ENCODE measurements at regions not wholly inside any gene's neighbourhood (a gene's known extent, or its start where the extent isn't known, plus 50 kb on each side); places are given as distances from the start of the nearest gene placed in this dataset.

DNA sequence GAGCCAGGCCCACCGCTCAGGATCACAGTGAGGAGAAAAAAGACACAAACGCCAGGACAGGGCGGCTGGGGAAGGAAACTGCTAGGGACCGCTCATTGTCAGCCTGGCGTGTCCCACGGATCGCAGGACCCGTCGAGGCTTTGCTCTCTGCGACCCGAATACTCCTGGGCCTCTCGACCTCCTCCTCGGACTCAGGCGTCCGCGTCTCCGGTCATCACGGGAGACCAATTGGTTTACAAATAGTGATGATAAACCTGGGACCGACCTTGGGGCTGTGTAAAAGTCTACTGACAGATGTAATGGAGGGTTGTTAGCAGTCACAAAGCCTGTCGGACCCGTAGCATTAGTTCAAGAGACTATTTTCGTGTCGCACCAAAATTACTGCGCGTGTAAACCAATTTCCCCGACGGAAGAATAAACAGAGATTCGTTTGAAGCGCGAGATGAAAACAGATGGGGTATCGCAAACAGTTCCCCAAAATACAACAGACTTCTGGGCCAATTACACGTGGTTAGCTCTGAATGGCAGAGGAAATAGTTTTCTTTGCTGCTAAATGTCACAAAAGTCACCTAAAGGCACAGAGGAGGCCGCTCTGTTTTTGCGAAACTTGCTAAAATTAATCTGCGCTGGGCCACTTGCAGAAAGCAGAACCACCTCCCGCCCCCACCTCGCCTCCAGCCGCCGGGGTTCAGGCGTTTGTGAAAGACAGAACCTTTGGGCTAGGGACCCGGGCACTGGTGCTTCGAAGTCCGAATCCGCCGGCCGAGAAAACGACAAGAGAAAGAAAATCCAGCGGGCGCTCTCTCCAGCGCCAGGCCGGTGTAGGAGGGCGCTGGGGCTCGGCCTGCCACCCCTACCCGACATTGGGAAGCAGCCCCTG is 67.6 kb downstream of the FOXD1 start:
- Histone ChIP-seq H3K4me3 (peak overlapping the region; percentile 61), H3K27ac (no peak overlapping the region)
- TF ChIP-seq, protein P1, sequence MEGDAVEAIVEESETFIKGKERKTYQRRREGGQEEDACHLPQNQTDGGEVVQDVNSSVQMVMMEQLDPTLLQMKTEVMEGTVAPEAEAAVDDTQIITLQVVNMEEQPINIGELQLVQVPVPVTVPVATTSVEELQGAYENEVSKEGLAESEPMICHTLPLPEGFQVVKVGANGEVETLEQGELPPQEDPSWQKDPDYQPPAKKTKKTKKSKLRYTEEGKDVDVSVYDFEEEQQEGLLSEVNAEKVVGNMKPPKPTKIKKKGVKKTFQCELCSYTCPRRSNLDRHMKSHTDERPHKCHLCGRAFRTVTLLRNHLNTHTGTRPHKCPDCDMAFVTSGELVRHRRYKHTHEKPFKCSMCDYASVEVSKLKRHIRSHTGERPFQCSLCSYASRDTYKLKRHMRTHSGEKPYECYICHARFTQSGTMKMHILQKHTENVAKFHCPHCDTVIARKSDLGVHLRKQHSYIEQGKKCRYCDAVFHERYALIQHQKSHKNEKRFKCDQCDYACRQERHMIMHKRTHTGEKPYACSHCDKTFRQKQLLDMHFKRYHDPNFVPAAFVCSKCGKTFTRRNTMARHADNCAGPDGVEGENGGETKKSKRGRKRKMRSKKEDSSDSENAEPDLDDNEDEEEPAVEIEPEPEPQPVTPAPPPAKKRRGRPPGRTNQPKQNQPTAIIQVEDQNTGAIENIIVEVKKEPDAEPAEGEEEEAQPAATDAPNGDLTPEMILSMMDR (IDR thresholded peaks at IDR 0.05) = no peak
- no peak for DNase-seq (ENCODE audit: low spot score)

- Histone ChIP-seq H3K27ac (no peak overlapping the region), H3K4me3 (no peak overlapping the region)
- no peak for DNase-seq (ENCODE audit: low spot score)
- TF ChIP-seq, protein P1 (IDR thresholded peaks at IDR 0.05) = no peak
Measured at GRCh38 chr5:73380041-73380440, 68.5 kb downstream of the FOXD1 start.

GRCh38 chr5:73379435-73379834 is 69.1 kb downstream of the FOXD1 start:
- TF ChIP-seq, protein P1 (IDR thresholded peaks at IDR 0.05) = no peak

GRCh38 chr5:73378765-73379164 is 69.8 kb downstream of the FOXD1 start:
- TF ChIP-seq, protein P1 (IDR thresholded peaks at IDR 0.05) = no peak
- DNase-seq (ENCODE audit: low spot score) = no peak
- no peak overlapping the region for H3K4me3 ChIP-seq
- H3K27ac ChIP-seq = no peak overlapping the region

More at GRCh38 chr5:73379435-73379834, 69.1 kb downstream of the FOXD1 start:
- DNase-seq (ENCODE audit: low spot score) = no peak
- H3K27ac ChIP-seq = no peak overlapping the region
- H3K4me3 ChIP-seq = no peak overlapping the region

DNA sequence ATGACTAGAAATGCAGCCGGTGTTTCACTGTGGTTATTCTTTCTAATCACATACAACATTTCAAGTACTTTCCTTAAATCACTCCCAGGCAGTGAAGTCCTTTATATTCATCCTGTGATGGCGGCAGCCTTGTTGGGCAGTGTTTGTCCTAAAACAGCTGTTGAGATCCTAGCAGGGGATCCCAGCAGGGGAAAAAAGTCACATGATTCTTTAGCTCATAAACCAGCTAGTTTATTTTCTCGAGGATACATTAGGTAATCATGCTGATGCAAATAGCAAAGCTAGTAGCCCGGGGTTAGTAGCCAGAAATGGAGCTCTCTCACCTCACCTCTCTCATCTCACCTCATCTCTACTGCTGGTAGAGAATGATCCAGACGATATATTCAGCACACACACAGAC is 70.5 kb downstream of the FOXD1 start:
- DNase-seq (ENCODE audit: low spot score) = no peak
- Histone ChIP-seq H3K27ac (no peak overlapping the region), H3K4me3 (no peak overlapping the region)
- TF ChIP-seq, protein P1 (IDR thresholded peaks at IDR 0.05) = no peak

DNA sequence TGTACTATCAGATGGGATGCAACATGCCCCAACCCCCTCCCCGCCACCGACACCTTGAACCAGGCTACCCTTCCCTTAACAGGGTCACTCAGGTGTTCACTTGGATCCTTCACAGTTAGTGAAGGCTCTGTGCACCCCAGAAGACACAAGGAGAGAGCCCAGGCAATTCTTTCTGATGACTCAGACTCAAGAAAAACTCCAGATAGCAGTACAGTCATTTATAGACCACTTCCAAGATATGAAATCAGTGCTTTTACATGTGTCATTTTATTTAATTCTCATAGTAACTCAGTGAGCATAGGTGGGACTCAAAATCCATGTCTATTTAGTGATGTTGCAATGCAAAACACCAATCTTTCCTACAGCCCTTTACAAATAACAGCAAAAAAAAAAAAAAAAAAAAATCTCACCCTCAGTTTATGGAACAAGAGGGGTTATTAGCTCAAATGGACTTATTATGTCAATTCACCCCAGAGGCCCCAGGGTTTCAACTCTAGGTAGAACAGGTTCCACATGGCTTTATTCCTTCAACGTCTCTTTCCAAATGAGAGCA is 71.9 kb downstream of the FOXD1 start:
- Histone ChIP-seq H3K27ac (no peak overlapping the region), H3K4me3 (no peak overlapping the region)
- TF ChIP-seq, protein P1 (IDR thresholded peaks at IDR 0.05) = no peak

GRCh38 chr5:73375949-73376348 is 72.6 kb downstream of the FOXD1 start:
- TF ChIP-seq, protein P1 (IDR thresholded peaks at IDR 0.05) = no peak
- Histone ChIP-seq H3K4me3 (no peak overlapping the region), H3K27ac (no peak overlapping the region)
- DNase-seq (ENCODE audit: low spot score) = no peak

More for the DNA sequence above, 71.9 kb downstream of the FOXD1 start:
- DNase-seq (ENCODE audit: low spot score) = no peak

Data from coronary artery (tissue), 2 donors.